ENCODE measurements at regions not wholly inside any gene's neighbourhood (a gene's known extent, or its start where the extent isn't known, plus 50 kb on each side); places are given as distances from the start of the nearest gene placed in this dataset.

DNA sequence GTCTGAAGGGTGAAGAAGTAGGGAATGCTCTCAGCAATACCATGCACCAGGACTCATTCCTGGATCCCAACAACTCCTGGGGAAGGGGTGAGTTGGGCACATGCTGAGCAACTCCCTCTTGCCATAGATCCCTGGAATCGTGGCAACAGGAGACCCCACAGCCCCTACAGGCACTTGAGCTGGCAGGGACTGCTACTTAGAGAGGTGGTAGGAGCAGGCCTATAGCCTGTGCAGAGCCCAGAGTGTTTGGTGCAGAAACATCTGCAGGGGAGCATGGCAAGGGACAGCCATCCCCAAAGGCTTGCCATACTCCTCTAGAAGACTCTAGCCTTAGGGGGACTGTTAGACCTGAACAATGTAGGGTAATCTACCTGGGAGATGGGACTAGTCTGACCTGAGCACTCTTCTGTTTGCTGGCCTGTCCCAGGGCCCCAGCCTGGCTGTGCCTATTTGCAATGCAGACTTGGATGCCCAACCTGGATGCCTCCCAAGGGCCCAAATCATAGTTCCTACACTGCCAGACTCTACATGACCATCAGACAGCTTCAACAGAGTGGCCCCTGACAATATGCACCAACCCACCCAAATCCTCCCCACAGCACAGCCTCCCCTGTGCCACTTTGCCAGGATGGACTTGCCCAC lies 568.6 kb upstream of the KIF2B start:
- no peak overlapping the region for H3K4me3 ChIP-seq (ENCODE audit: low read depth, low read length)
- H3K9me3 ChIP-seq = no peaks in the 10 kb centered on the region
- Mint-ChIP-seq H3K4me1 (ENCODE audit: low read depth, unreplicated experiment) (no peaks in the 10 kb centered on the region), H3K9me3 (ENCODE audit: unreplicated experiment) (no peaks in the 10 kb centered on the region), H3K4me3 (ENCODE audit: unreplicated experiment) (no peak overlapping the region), H3K27ac (ENCODE audit: unreplicated experiment) (no peak overlapping the region), H3K27me3 (ENCODE audit: insufficient read depth, unreplicated experiment) (peaks cover 9% of the 10 kb centered on the region), H3K36me3 (ENCODE audit: insufficient read depth, unreplicated experiment) (no peaks in the 10 kb centered on the region)
- intact Hi-C loops (cut with micrococcal nuclease; ENCODE audit: unreplicated experiment) = no loop called here
- no peaks in the 10 kb centered on the region for H3K27me3 ChIP-seq (replicated peaks; ENCODE audit: control insufficient read depth, insufficient read depth, low read length)
- H3K4me1 ChIP-seq = no peaks in the 10 kb centered on the region
- ChIA-PET POLR2A (no interaction called here), CTCF (no interaction called here)
- BruUV-seq (replicated peaks) = no TSS peak
- DNase-seq = no peak
- H3K36me3 ChIP-seq (ENCODE audit: control insufficient read depth, insufficient read depth, low read length) = no peaks in the 10 kb centered on the region
- no peak for TF ChIP-seq CTCF (IDR thresholded peaks at IDR 0.05; ENCODE audit: insufficient read depth in 1 of 2, low read depth in 1 of 2, low read length in 1 of 2, severe bottlenecking in 1 of 2, unreplicated experiment in 1 of 2)

GRCh38 chr17:53249036-53249435 lies 573.7 kb upstream of the KIF2B start:
- no peaks in the 10 kb centered on the region for H3K9me3 Mint-ChIP-seq (ENCODE audit: unreplicated experiment)
- intact Hi-C loops (cut with micrococcal nuclease; ENCODE audit: unreplicated experiment) = no loop called here
- H3K4me1 Mint-ChIP-seq (ENCODE audit: low read depth, unreplicated experiment) = no peaks in the 10 kb centered on the region
- Histone ChIP-seq H3K36me3 (ENCODE audit: control insufficient read depth, insufficient read depth, low read length) (no peaks in the 10 kb centered on the region), H3K9me3 (no peaks in the 10 kb centered on the region), H3K27me3 (replicated peaks; ENCODE audit: control insufficient read depth, insufficient read depth, low read length) (no peaks in the 10 kb centered on the region), H3K4me3 (ENCODE audit: low read depth, low read length) (no peak overlapping the region), H3K4me1 (no peaks in the 10 kb centered on the region)
- ChIA-PET POLR2A (no interaction called here), CTCF (no interaction called here)
- TF ChIP-seq CTCF (IDR thresholded peaks at IDR 0.05; ENCODE audit: insufficient read depth in 1 of 2, low read depth in 1 of 2, low read length in 1 of 2, severe bottlenecking in 1 of 2, unreplicated experiment in 1 of 2) = no peak
- peaks cover 5% of the 10 kb centered on the region for H3K27me3 Mint-ChIP-seq (ENCODE audit: insufficient read depth, unreplicated experiment)
- no peak overlapping the region for H3K4me3 Mint-ChIP-seq (ENCODE audit: unreplicated experiment)
- BruUV-seq (replicated peaks) = no TSS peak
- H3K27ac Mint-ChIP-seq (ENCODE audit: unreplicated experiment) = no peak overlapping the region
- no peak for DNase-seq
- no peaks in the 10 kb centered on the region for H3K36me3 Mint-ChIP-seq (ENCODE audit: insufficient read depth, unreplicated experiment)

GRCh38 chr17:53234138-53234537 lies 588.6 kb upstream of the KIF2B start:
- CTCF ChIA-PET = no interaction called here

More at GRCh38 chr17:53234138-53234537, 588.6 kb upstream of the KIF2B start:
- BruUV-seq (replicated peaks) = no TSS peak
- no peaks in the 10 kb centered on the region for H3K4me1 Mint-ChIP-seq (ENCODE audit: low read depth, unreplicated experiment)
- POLR2A ChIA-PET = no interaction called here
- no peak overlapping the region for H3K4me3 Mint-ChIP-seq (ENCODE audit: unreplicated experiment)
- H3K9me3 Mint-ChIP-seq (ENCODE audit: unreplicated experiment) = peaks cover 14% of the 10 kb centered on the region
- no peaks in the 10 kb centered on the region for H3K4me1 ChIP-seq
- peaks cover 8% of the 10 kb centered on the region for H3K27me3 Mint-ChIP-seq (ENCODE audit: insufficient read depth, unreplicated experiment)
- H3K9me3 ChIP-seq = no peaks in the 10 kb centered on the region
- TF ChIP-seq CTCF (IDR thresholded peaks at IDR 0.05; ENCODE audit: insufficient read depth in 1 of 2, low read depth in 1 of 2, low read length in 1 of 2, severe bottlenecking in 1 of 2, unreplicated experiment in 1 of 2) = no peak
- intact Hi-C loops (cut with micrococcal nuclease; ENCODE audit: unreplicated experiment) = no loop called here
- H3K27me3 ChIP-seq (replicated peaks; ENCODE audit: control insufficient read depth, insufficient read depth, low read length) = no peaks in the 10 kb centered on the region
- no peak overlapping the region for H3K27ac Mint-ChIP-seq (ENCODE audit: unreplicated experiment)
- H3K36me3 Mint-ChIP-seq (ENCODE audit: insufficient read depth, unreplicated experiment) = no peaks in the 10 kb centered on the region
- H3K4me3 ChIP-seq (ENCODE audit: low read depth, low read length) = no peak overlapping the region
- DNase-seq = no peak
- H3K36me3 ChIP-seq (ENCODE audit: control insufficient read depth, insufficient read depth, low read length) = no peaks in the 10 kb centered on the region

Data from Caco-2 (cell line).